Fibroblast of lung (primary cell): ENCODE measurements at regions not wholly inside any gene's neighbourhood (a gene's known extent, or its start where the extent isn't known, plus 50 kb on each side); places are given as distances from the start of the nearest gene placed in this dataset.

ENCODE experiments used
- EZH2 ChIP-seq: IDR thresholded peaks from 2 replicates; pipeline ENCODE4 v1.5.1; 2012; ENCODE audit warnings: low read length, control low read depth, mild to moderate bottlenecking; ENCODE audit errors: missing control alignments
- TF ChIP-seq, protein P1 (sequence below), 2 donors: IDR thresholded peaks in 1 of 2; conservative IDR thresholded peaks in 1 of 2; 1 replicate in 1 of 2; 2 replicates in 1 of 2; pipeline ENCODE4 v1.5.1; 2011 to 2012; ENCODE audit warnings: low read length in 2 of 2, control low read depth in 1 of 2, inconsistent platforms in 1 of 2, low read depth in 1 of 2, mild to moderate bottlenecking in 1 of 2

DNA sequence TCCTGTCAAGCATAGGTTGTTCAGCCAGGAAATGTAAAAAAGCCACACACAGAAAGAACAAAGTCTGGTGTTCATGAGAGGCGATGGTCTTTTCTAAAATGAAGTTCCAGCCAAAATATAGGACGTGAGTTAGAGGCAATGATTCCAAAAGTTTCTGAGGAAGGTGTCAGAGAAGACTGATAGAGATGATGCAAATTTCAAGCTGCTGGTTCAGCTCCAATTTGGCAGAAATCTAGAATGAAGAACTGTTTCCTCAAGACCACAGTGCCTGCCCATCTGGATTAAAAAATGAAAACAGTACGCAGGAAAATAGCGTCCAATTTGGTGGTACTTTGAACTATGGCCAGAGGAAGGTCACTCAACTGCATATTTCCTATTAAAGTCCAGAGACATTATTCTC, 672.9 kb downstream of the SQOR start:
- TF ChIP-seq, protein P1, sequence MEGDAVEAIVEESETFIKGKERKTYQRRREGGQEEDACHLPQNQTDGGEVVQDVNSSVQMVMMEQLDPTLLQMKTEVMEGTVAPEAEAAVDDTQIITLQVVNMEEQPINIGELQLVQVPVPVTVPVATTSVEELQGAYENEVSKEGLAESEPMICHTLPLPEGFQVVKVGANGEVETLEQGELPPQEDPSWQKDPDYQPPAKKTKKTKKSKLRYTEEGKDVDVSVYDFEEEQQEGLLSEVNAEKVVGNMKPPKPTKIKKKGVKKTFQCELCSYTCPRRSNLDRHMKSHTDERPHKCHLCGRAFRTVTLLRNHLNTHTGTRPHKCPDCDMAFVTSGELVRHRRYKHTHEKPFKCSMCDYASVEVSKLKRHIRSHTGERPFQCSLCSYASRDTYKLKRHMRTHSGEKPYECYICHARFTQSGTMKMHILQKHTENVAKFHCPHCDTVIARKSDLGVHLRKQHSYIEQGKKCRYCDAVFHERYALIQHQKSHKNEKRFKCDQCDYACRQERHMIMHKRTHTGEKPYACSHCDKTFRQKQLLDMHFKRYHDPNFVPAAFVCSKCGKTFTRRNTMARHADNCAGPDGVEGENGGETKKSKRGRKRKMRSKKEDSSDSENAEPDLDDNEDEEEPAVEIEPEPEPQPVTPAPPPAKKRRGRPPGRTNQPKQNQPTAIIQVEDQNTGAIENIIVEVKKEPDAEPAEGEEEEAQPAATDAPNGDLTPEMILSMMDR (conservative IDR thresholded peaks at IDR 0.05 in 1 of 2, IDR thresholded peaks at IDR 0.05 in 1 of 2; ENCODE audit: low read depth in 1 of 2, low read length in 2 of 2), result no peak
- no peak for TF ChIP-seq EZH2
